Keratinocyte (primary cell): ENCODE measurements at regions not wholly inside any gene's neighbourhood (a gene's known extent, or its start where the extent isn't known, plus 50 kb on each side); places are given as distances from the start of the nearest gene placed in this dataset.

Experiments
- CTCF ChIP-seq, 3 experiments: IDR thresholded peaks in 1 of 3; conservative IDR thresholded peaks in 1 of 3; optimal IDR thresholded peaks in 1 of 3; 2 replicates in 2 of 3; 3 replicates in 1 of 3; pipeline versions ENCODE3 to v1.5.1; 2011; ENCODE audit warnings: low read length in 3 of 3, mild to moderate bottlenecking in 3 of 3, moderate library complexity in 2 of 3, control low read depth in 1 of 3, inconsistent platforms in 1 of 3; ENCODE audit not compliant: insufficient read depth in 2 of 3; ENCODE audit errors: extremely low read depth in 1 of 3
- EZH2 ChIP-seq: IDR thresholded peaks from one replicate; pipeline ENCODE4 v1.6.1; 2012; ENCODE audit warnings: inconsistent platforms, mild to moderate bottlenecking, low read length, moderate library complexity

DNA sequence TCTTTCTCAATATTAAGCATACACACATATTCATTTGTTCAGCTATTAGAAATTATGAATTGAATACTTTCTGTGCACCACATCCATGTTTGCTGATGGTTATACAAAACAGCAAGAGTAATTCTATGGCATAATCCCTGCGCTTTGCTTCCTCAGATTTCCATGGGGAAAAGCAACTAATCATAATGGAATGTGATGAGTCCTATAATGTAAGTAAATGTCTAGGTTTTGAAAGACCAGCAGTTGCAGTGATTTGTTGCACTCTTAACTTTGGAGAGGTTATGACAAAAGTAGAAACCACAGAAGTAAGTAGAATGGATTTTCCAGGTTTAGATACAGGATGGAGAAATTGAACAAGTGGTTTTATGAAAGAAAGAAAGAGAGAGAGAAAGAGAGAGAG lies 652.1 kb downstream of the CBLN4 start:
- TF ChIP-seq CTCF (optimal IDR thresholded peaks at IDR 0.05 in 1 of 3, IDR thresholded peaks at IDR 0.05 in 1 of 3, conservative IDR thresholded peaks at IDR 0.05 in 1 of 3; ENCODE audit: extremely low read depth in 1 of 3, insufficient read depth in 2 of 3, low read length in 3 of 3) (no peak), EZH2 (no peak)
